ENCODE measurements at regions not wholly inside any gene's neighbourhood (a gene's known extent, or its start where the extent isn't known, plus 50 kb on each side); places are given as distances from the start of the nearest gene placed in this dataset.
A peak's percentile ranks its signal among the peaks of the same experiment; 100 is the strongest.

DNA sequence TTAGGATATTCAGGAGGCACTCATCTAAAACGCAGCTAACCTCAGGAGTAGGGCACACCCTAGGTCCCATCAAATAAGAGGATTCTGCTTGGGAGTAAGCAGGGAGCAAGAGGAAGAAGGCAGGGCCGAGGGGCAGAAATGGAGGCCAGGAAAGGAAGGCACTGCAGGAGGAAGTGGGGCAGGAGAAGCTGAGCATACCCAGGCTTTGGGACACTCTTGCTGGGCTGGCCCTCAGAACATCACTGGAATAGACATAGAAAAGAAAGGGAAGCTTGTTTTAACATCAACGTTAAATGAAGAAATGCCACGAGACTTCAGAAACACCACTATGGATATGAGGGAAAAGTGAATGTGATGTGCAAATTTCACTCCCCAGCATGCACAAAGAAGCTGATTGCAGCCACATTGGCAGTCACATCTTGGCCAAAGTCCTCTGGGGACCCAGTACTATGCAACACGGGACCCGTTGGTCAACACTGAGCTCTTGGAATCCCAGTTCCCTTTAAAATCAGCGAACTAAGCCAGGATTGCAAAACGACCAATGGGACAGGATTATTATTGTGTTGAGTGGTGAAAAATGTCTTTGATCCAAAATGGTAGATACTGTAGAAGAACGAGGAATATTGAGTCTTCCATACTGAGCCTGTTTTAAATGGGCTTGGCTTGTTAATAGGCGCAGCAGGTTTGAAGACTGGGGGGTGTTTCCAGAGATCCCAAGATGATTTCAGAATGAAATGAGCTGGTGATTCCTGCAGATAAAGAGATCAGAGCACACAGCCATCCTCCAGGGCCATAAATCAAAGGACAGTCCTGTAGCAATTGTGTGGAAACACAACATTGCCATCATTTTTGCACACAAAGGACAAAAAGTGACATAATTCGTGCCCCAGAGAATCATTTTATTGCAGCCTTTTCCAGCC is 152.4 kb downstream of the TOMM20 start:
- H3K36me3 ChIP-seq: no peaks in the 10 kb centered on the region
- peak overlapping the region; percentile 27 to 90 (median 64) for H3K27ac ChIP-seq
- 73 to 85% methylated on average over 11 of the region's 11 CpGs for WGBS, 2 donors
- H3K4me1 ChIP-seq: peaks cover 0 to 77% (median 72%) of the 10 kb centered on the region in 4 donors
- intact Hi-C loops (cut with DNase I): no loop called here
- peak; percentile 75 for DNase-seq
- H3K9me3 ChIP-seq: no peaks in the 10 kb centered on the region
- H3K27me3 ChIP-seq: no peaks in the 10 kb centered on the region
- no peak overlapping the region for H3K4me3 ChIP-seq
- no peak for TF ChIP-seq POLR2AphosphoS5 (IDR thresholded peaks at IDR 0.05)
- TF ChIP-seq POLR2A (IDR thresholded peaks at IDR 0.05): no peak
- TF ChIP-seq, protein P1, sequence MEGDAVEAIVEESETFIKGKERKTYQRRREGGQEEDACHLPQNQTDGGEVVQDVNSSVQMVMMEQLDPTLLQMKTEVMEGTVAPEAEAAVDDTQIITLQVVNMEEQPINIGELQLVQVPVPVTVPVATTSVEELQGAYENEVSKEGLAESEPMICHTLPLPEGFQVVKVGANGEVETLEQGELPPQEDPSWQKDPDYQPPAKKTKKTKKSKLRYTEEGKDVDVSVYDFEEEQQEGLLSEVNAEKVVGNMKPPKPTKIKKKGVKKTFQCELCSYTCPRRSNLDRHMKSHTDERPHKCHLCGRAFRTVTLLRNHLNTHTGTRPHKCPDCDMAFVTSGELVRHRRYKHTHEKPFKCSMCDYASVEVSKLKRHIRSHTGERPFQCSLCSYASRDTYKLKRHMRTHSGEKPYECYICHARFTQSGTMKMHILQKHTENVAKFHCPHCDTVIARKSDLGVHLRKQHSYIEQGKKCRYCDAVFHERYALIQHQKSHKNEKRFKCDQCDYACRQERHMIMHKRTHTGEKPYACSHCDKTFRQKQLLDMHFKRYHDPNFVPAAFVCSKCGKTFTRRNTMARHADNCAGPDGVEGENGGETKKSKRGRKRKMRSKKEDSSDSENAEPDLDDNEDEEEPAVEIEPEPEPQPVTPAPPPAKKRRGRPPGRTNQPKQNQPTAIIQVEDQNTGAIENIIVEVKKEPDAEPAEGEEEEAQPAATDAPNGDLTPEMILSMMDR (IDR thresholded peaks at IDR 0.05): no peak
- TF ChIP-seq EP300 (IDR thresholded peaks at IDR 0.05): no peak

DNA sequence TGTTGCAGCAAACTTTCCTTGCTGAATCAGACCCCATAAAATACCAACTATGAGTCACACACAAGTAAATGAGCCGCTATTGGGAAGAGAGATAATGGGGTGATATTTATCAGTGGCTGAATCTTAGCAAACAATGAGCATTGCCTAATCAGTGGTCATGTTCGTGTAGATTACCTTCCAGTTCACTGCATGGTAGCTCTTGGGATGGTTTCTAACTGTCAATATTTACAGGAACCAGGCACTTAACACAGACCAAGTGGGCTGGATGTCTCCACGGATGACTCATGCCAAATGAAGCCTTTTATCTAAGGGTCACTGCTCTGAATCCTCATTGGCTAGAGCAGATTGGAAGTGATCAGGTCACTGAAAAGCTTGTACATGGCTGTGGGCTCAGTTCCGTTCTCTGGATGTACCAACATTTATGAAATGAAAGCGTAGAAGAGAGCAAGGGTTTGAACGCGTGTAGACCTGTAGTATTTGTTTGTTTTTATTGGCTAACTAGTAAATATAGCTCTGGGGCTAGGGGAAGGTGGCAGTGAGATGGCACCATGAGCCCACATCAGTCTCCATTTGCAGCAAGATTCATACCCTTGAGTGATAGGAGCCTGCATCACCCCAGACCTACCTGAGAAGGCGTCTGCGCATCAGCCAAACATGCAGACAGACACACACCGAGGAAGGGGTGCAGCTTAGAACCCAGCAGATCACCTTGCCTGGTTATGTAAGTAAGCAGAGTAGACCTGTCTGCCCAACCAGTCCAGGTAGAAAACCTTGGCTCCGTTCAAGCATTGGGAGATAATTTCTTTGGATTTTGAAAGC is 153.3 kb downstream of the TOMM20 start:
- peak; percentile 40 for DNase-seq

DNA sequence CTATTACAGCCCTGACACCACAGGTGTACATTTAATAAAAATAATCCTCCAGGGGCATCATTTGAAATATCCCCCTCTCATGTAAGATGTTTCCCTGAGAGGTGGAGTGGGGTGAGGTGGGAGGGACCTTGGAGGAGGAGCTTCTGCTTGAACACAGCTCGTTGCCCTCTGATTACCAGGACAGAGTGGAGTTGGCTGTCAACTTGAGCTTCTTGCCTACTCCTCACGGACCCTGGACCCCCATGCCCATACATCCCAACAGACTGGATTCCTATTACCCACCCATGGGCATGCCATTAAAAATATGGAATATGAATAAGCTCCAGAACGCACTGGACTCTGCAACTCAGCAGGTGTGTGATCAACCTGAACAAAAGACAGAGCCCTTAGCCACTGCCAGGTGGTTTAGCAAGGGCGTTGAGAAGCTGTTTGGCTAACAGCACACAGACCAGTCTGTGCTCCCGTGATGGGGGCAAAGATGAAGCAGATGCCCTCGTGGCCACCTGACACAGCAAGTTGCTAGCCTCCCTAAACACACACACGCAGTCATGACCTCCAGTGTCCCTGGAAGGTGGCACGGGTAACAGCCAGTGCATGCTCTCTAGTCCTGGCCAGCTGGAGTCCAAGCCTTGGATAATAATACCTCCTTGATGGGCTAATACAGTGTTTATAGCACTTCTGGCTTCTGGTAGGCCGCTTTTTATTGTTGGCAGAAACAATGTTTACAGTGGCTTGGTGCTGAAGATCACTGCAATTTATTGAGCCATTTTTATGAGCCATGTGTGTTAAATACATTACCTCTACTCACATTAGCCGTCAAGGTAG is 155.0 kb downstream of the TOMM20 start:
- DNase-seq: peak; percentile 65
- Histone ChIP-seq H3K27ac (peak overlapping the region in 3 of 4 donors; percentile 48 to 90 (median 51)), H3K4me3 (no peak overlapping the region), H3K9me3 (no peaks in the 10 kb centered on the region), H3K36me3 (no peaks in the 10 kb centered on the region), H3K27me3 (no peaks in the 10 kb centered on the region), H3K4me1 (peaks cover 0 to 76% (median 72%) of the 10 kb centered on the region in 4 donors)
- 18 to 67% methylated on average over 10 of the region's 10 CpGs for WGBS, 2 donors
- TF ChIP-seq POLR2A (IDR thresholded peaks at IDR 0.05): no peak
- peak in 3 of 4 donors; percentile 41 to 46 (median 41) for TF ChIP-seq EP300 (IDR thresholded peaks at IDR 0.05)
- TF ChIP-seq, protein P1 (IDR thresholded peaks at IDR 0.05): no peak
- TF ChIP-seq POLR2AphosphoS5 (IDR thresholded peaks at IDR 0.05): peak; percentile 33 to 58 (median 53)
- intact Hi-C loops (cut with DNase I): loop anchor here (5.0 kb wide), 4 partner anchors 56 to 361 kb away; partner anchors contain the start of gene IRF2BP2

More for the DNA sequence above, 153.3 kb downstream of the TOMM20 start:
- TF ChIP-seq POLR2AphosphoS5 (IDR thresholded peaks at IDR 0.05) (peak in 3 of 4 donors; percentile 16 to 67 (median 28)), POLR2A (IDR thresholded peaks at IDR 0.05) (no peak)
- Histone ChIP-seq H3K9me3 (no peaks in the 10 kb centered on the region), H3K4me3 (no peak overlapping the region), H3K36me3 (no peaks in the 10 kb centered on the region), H3K27ac (peak overlapping the region; percentile 27 to 90 (median 37)), H3K27me3 (no peaks in the 10 kb centered on the region), H3K4me1 (peaks cover 0 to 77% (median 72%) of the 10 kb centered on the region in 4 donors)
- 68 to 75% methylated on average over 11 of the region's 11 CpGs for WGBS, 2 donors
- intact Hi-C loops (cut with DNase I): no loop called here

DNA sequence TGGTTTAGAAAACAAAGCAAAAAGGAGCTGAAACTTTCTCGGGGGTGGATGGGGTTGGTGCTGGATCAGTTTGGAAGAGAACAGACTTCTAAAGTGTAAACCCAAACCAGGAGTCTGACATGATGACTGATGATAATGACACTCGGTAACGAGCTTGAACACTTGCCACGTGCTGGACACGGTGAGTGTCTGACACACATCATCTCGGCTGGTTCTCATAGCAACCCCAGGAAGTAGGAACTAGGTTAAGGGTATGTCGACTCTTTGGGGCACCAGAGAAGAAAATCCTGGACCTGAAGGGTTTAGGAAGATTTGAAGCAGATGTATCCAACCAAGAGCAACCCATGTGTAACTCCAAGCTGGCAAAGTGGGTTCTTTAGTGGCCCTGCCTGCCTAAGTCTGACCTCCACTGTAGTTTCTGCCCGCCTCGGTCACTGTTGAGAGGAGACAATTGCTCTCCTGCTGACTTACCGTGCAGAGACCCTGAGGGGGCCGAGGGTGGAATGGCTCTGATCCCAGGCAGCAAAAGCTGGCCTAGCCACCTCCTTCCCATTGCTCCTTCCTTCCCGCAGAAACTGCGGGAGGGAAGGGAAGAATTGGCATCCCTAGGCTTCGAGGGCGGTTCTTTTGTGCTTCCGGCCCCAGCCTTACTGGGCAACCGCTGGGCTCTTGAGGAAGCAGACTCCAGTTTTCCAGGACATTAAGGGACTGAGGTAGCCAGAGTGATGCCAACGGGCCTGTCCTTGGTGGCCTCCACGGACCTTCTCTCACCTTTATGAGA is 156.0 kb downstream of the TOMM20 start:
- WGBS, 2 donors: 78 to 82% methylated on average over 19 of the region's 19 CpGs
- TF ChIP-seq POLR2AphosphoS5 (IDR thresholded peaks at IDR 0.05): no peak
- no peak for TF ChIP-seq EP300 (IDR thresholded peaks at IDR 0.05)
- TF ChIP-seq POLR2A (IDR thresholded peaks at IDR 0.05): no peak
- H3K9me3 ChIP-seq: no peaks in the 10 kb centered on the region
- no peaks in the 10 kb centered on the region for H3K27me3 ChIP-seq
- peak overlapping the region in 3 of 4 donors; percentile 79 to 90 (median 83) for H3K27ac ChIP-seq
- intact Hi-C loops (cut with DNase I): loop anchor here (5.0 kb wide), 4 partner anchors 55 to 360 kb away; partner anchors contain the start of gene IRF2BP2
- H3K4me1 ChIP-seq: peaks cover 0 to 67% (median 63%) of the 10 kb centered on the region in 4 donors
- no peaks in the 10 kb centered on the region for H3K36me3 ChIP-seq
- DNase-seq: peak; percentile 60
- no peak overlapping the region for H3K4me3 ChIP-seq
